Right lobe of liver (tissue), 6 donors: ENCODE measurements at regions not wholly inside any gene's neighbourhood (a gene's known extent, or its start where the extent isn't known, plus 50 kb on each side); places are given as distances from the start of the nearest gene placed in this dataset.

ENCODE experiments used
- ATAC-seq, 4 donors: fragments of 200-7000 bp; cut with Tn5 transposase; one replicate each; pipeline ENCODE4 v1.9.1; 2020; ENCODE audit warnings: mild to moderate bottlenecking in 4 of 4, moderate library complexity in 4 of 4
- DNase-seq, 3 donors: peaks; one replicate each; pipeline ENCODE4 v3.0.0-alpha.2; 2020
- H3K27ac ChIP-seq, 3 donors: fragments of 200-600 bp; one replicate each; pipeline ENCODE4 v1.8.0; 2022
- H3K27me3 ChIP-seq, 2 donors: fragments of 200-600 bp; one replicate each; pipeline ENCODE4 v1.8.0; 2022
- H3K36me3 ChIP-seq, 4 donors: fragments of 200-600 bp; sonication (generic) in 1 of 4; one replicate each; pipeline versions ENCODE4 v1.5.1 to v1.8.0; 2017 to 2022; ENCODE audit warnings: control low read depth in 1 of 4
- H3K4me1 ChIP-seq, 4 donors: fragments of 200-600 bp; sonication (generic) in 1 of 4; one replicate each; pipeline versions ENCODE4 v1.5.1 to v1.8.0; 2017 to 2022; ENCODE audit warnings: control low read depth in 1 of 4
- H3K4me3 ChIP-seq, 3 donors: fragments of 200-600 bp; one replicate each; pipeline ENCODE4 v1.8.0; 2022
- H3K9me3 ChIP-seq, 4 donors: fragments of 200-600 bp; sonication (generic) in 1 of 4; one replicate each; pipeline versions ENCODE4 v1.5.1 to v1.8.0; 2017 to 2022; ENCODE audit warnings: control low read depth in 1 of 4
- CTCF ChIP-seq, 4 donors: fragments of 200-600 bp in 3 of 4; fragments of 450-650 bp in 1 of 4; IDR thresholded peaks; one replicate each; pipeline versions ENCODE4 v1.5.1 to v1.8.0; 2016 to 2022; ENCODE audit warnings: antibody characterized with exemption in 4 of 4, mild to moderate bottlenecking in 2 of 4
- POLR2A ChIP-seq: fragments of 450-650 bp; IDR thresholded peaks from one replicate; pipeline ENCODE4 v1.6.1; 2017; ENCODE audit warnings: antibody characterized with exemption, mild to moderate bottlenecking
- WGBS: methylation state at CpG from one replicate; pipeline ENCODE4 v1.1.6; 2018; ENCODE audit warnings: low coverage, low lambda C conversion rate; ENCODE audit not compliant: insufficient coverage; ENCODE audit errors: missing lambda C conversion rate; 5-methylcytosine and 5-hydroxymethylcytosine counted together
- intact Hi-C, 2 donors: fragments of 100-400 bp; cut with DNase I; formaldehyde crosslinking; loops; one replicate each; pipeline versions ENCODE4 v1.11.2 to v1.14.1; 2022
- donor health status: DM: no; HTN: yes; CAD: no.
- donor health status: DM: no; HTN: no; CAD: no.
- donor health status: DM: no; HTN: no; CAD: no.
- donor health status: DM: no; HTN: yes; CAD: no.
- donor health status: DM: no; HTN: yes; CAD: no.

GRCh38 chr9:81741103-81741502, 51.8 kb upstream of the TLE1 start:
- intact Hi-C loops = no loop called here
- no peak for TF ChIP-seq POLR2A
- TF ChIP-seq CTCF (IDR thresholded peaks at IDR 0.05) = no peak
- no peaks in the 10 kb centered on the region for H3K4me1 ChIP-seq
- H3K4me3 ChIP-seq = no peak overlapping the region
- H3K27me3 ChIP-seq = no peaks in the 10 kb centered on the region
- no peak for DNase-seq
- no peak for ATAC-seq
- no peak overlapping the region for H3K27ac ChIP-seq
- H3K36me3 ChIP-seq = no peaks in the 10 kb centered on the region
- H3K9me3 ChIP-seq = no peaks in the 10 kb centered on the region

DNA sequence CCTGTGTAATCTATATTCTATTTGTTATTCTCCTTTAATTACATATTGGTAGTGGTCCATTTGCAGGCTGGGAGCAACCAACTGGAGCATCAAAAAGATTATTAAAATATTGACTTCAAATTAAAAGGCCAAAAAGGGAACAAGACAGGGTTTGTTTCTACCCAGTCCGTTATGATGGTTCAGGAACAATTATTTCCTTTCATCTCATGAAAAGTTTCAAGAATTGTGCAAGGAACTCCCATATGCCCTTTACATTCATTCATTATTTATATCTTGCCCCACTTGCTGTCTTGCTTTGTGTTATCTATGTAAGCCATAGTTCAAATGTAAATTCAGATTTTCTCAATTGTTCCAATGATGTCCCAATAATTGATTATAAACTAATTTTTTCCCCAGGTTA, 58.7 kb upstream of the TLE1 start:
- H3K4me3 ChIP-seq = no peak overlapping the region
- intact Hi-C loops = no loop called here
- TF ChIP-seq CTCF (IDR thresholded peaks at IDR 0.05) = no peak
- TF ChIP-seq POLR2A = no peak
- H3K4me1 ChIP-seq = no peaks in the 10 kb centered on the region
- no peaks in the 10 kb centered on the region for H3K9me3 ChIP-seq
- ATAC-seq (no peak), DNase-seq (no peak)
- no peaks in the 10 kb centered on the region for H3K27me3 ChIP-seq
- no peaks in the 10 kb centered on the region for H3K36me3 ChIP-seq
- H3K27ac ChIP-seq = no peak overlapping the region
- WGBS = 73% methylated on average over 1 of the region's 1 CpG

DNA sequence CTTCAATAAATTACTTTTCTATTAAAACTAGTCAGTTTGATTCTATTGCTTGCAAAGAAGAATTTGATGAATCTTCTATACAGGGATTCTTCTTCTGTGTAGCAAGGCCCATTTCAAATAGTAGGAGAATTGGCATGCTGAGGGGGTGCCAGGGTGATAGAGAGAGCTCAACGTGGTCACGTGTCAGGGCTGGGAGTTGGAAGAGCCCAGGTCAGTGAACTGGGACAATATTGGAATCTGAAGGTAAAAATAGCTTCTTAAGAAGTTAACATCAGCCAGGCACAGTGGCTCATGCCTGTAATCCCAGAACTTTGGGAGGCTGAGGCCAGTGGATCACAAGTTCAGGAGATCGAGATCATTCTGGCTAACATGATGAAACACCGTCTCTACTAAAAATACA, 64.1 kb upstream of the TLE1 start:
- H3K36me3 ChIP-seq = no peaks in the 10 kb centered on the region
- WGBS = 89% methylated on average over 4 of the region's 4 CpGs

DNA sequence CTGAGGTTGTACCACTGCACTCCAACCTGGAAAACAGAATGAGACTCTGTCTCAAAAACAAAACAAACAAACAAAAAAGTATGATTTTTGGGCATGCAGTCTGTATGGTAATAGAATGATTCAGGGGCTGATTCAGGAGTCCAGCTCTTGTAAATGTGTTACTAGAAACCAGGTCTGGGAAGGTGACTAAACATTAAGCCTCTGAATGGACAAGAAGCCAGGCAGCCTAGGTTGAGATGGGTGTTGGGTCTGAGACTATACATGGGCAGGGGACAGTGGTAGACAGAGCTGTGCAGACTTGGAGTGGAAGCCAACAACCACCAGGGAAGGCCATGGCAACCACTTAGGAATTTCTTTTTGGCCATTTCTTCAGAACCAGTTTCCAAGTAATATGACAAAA, 64.9 kb upstream of the TLE1 start:
- peak in 1 of 4 donors; percentile 42 for ATAC-seq
- Histone ChIP-seq H3K36me3 (no peaks in the 10 kb centered on the region), H3K4me1 (no peaks in the 10 kb centered on the region), H3K27me3 (no peaks in the 10 kb centered on the region), H3K4me3 (no peak overlapping the region), H3K27ac (no peak overlapping the region), H3K9me3 (no peaks in the 10 kb centered on the region)
- TF ChIP-seq POLR2A (no peak), CTCF (IDR thresholded peaks at IDR 0.05) (no peak)
- no peak for DNase-seq
- intact Hi-C loops = no loop called here

More for the DNA sequence above, 64.1 kb upstream of the TLE1 start:
- ATAC-seq (no peak), DNase-seq (no peak)
- no peaks in the 10 kb centered on the region for H3K27me3 ChIP-seq
- intact Hi-C loops = no loop called here
- no peaks in the 10 kb centered on the region for H3K4me1 ChIP-seq
- no peaks in the 10 kb centered on the region for H3K9me3 ChIP-seq
- TF ChIP-seq POLR2A (no peak), CTCF (IDR thresholded peaks at IDR 0.05) (no peak)
- H3K27ac ChIP-seq = no peak overlapping the region
- no peak overlapping the region for H3K4me3 ChIP-seq

GRCh38 chr9:81755721-81756120, 66.4 kb upstream of the TLE1 start:
- Histone ChIP-seq H3K9me3 (no peaks in the 10 kb centered on the region), H3K27me3 (no peaks in the 10 kb centered on the region), H3K36me3 (no peaks in the 10 kb centered on the region), H3K4me3 (no peak overlapping the region), H3K27ac (no peak overlapping the region), H3K4me1 (no peaks in the 10 kb centered on the region)
- ATAC-seq (no peak), DNase-seq (no peak)
- WGBS = 91% methylated on average over 6 of the region's 6 CpGs
- intact Hi-C loops = no loop called here
- TF ChIP-seq CTCF (IDR thresholded peaks at IDR 0.05) = no peak
- TF ChIP-seq POLR2A = no peak
